GM21723 (cell line): ENCODE measurements at regions not wholly inside any gene's neighbourhood (a gene's known extent, or its start where the extent isn't known, plus 50 kb on each side); places are given as distances from the start of the nearest gene placed in this dataset.

ENCODE experiments used
- ATAC-seq: cut with Tn5 transposase; IDR thresholded peaks from one replicate; pipeline ENCODE4 v1.9.1; 2021; ENCODE audit warnings: mild to moderate bottlenecking, moderate library complexity; ENCODE audit not compliant: unreplicated experiment

- ATAC-seq, result no peak
These were observed 312.1 kb downstream of the SKIDA1 start for GRCh38 chr10:21213381-21213780.

DNA sequence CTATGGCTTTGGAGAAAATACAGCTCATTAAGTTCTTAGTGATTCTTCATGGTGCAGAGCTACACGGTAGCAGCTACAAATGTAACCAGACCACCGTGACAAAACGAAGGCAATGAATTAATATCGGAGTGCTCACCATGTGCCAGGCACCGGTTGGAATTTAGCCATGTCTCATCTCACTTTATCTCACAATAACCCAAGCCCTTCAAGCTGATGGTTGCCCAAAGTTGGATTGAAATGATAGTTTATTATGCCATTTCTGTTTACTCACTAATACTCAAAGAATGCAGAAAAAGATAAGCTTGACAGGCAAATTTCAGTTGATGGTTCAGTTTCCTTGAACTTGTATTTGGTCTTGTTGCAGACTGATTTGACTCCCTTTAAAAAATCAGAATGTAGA, 312.6 kb downstream of the SKIDA1 start:
- ATAC-seq, result no peak

DNA sequence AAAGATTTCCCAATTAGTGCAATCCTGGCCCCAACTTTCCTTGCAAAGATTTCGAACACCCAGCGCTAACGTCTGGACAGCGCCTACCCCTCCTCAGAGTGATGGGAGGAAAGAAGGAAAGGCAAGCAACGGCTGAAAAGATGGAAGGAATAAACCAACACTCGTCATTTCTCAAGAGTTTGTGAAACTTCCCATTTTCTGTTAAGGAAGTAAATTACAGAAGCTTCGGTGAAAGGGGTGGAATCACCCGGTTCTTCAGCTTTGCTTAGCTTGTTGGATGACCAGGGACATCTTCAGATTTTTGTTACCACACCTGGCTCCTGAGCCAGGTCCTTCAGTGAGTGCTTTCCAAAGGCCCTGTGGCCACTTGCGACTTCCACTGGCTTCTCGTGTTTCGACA, 313.1 kb downstream of the SKIDA1 start:
- no peak for ATAC-seq

- no peak for ATAC-seq
These were observed 312.4 kb upstream of the NEBL start for GRCh38 chr10:21209495-21209894.

- no peak for ATAC-seq
These were observed 311.7 kb upstream of the NEBL start for GRCh38 chr10:21208666-21209316.

GRCh38 chr10:21207852-21208646, 310.9 kb upstream of the NEBL start:
- ATAC-seq, result no peak

DNA sequence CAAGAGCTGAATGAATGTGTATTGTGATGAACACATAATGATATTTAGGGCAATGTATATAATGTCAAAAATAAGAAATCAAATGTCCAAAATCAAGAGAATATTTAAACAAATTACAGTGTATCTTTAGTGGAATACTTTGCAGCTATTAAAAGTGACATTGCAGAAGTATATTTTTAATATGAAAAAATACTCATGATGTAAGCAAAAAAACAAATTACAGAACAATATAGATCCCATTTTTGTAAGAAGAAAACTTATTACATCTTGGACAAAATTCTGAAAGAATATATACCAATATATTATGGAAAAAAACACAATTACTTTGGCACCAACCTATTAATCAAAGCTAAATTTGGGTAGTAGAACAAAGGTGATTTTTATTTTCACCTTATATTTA, 308.2 kb upstream of the NEBL start:
- no peak for ATAC-seq

GRCh38 chr10:21203473-21204107, 306.5 kb upstream of the NEBL start:
- no peak for ATAC-seq

GRCh38 chr10:21202776-21203462, 305.8 kb upstream of the NEBL start:
- no peak for ATAC-seq

- ATAC-seq, result no peak
These were observed 302.4 kb upstream of the NEBL start for GRCh38 chr10:21199501-21199900.

DNA sequence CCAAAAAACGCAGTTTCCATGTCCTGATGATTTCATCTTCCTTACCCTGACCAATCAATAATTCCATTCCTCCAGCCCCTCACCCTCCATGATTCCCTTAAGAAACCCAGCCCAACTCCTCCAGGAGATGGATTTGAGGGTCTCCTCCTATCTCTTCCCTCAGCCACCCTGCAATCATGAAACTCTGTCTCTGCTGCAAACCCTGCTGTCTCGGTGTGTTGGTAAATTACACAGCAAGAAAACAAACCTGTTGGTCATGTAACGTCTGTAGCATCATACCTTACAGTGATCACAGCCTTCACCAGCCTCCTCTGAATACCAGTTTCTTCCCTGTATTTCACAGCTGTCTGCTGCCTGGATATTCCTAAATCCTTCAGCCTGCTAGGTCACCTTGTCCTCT, 300.7 kb upstream of the NEBL start:
- ATAC-seq, result no peak

DNA sequence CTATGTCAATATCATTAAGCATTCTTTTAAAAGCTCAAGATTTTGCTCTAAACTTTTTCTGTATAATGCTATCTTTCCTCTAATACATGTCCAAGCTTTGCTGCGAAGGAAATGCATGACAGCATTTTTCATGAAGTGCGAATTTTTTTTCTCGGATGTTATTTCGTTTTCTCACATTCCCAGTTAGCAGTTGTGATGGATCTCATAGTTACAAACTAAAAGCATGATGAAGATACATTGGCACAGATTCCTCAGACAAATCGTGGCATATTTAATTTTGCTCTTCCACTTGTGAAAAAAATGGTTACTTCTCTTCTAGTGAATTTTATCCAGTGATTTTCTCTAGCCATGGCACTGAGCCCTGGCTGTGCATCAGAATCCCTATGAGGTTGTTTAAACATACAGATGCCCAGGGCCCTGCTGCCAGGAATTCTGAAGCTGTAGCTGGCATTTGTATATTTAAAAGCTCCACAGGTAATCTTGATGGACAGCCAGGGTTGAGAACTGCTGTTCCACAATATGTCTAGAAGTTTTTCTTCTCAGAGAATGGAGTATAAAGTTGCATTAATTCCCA, 299.8 kb upstream of the NEBL start:
- ATAC-seq, result no peak

- no peak for ATAC-seq
These were observed 298.1 kb upstream of the NEBL start for GRCh38 chr10:21195252-21195651.

GRCh38 chr10:21194510-21194993, 297.4 kb upstream of the NEBL start:
- no peak for ATAC-seq

DNA sequence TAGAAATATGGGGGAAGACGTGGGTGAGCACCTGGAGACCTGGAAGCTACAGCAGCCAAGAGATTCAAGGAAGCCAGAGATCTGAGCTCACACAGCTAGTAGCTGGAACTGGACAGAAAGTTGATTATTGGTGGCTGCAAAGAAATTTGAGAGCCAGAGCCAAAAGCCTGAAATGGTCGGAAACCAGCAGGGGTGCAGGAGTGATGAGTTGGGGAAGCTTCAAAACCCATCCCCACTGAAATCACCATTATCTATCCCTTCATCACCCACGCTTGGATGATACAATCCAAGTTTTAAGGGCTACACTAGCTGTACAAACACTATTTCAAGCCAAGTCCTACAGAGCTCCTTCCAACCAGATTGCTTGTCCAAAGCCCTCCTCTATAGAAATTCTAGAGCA, 296.1 kb upstream of the NEBL start:
- no peak for ATAC-seq

GRCh38 chr10:21191512-21191911, 294.4 kb upstream of the NEBL start:
- ATAC-seq, result no peak

GRCh38 chr10:21184984-21185383, 287.9 kb upstream of the NEBL start:
- no peak for ATAC-seq

DNA sequence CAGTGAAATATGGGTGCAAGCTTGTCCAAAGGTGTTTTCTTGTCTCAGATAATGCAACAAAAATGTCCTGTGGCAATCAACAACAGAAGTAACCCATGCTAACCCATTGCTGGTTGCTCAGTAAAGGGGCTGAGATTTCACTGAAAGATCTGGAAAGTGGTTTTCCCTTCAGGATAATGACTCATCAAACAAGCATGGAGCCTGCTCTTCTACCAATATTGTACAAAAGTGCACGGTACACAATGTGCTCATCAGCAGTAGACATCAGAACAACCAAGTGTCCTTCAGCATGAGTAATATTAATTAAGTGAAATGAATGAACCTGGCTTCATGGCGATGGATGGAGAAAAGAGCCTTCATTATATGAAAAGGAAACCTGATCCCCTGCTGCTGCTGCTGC, 287.1 kb upstream of the NEBL start:
- no peak for ATAC-seq

DNA sequence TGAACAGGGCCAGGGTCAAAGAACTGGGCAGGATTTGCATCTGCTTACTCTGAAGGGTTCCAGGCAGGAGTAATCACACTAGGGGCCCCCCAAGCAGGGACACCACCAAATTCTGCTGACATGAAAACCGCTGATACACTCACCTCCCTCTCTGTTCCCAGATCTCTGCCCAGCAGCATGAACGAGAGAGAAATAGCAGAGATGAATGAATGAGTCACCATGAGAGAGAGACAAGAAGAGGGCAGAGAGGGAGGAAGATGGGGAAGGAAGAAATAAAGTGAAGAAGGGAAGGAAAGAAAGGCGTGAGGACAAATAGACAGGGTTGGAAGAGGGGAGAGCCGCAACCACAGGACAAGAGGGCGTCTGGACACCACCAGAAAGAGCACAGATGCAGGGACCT, 285.9 kb upstream of the NEBL start:
- ATAC-seq, result no peak

DNA sequence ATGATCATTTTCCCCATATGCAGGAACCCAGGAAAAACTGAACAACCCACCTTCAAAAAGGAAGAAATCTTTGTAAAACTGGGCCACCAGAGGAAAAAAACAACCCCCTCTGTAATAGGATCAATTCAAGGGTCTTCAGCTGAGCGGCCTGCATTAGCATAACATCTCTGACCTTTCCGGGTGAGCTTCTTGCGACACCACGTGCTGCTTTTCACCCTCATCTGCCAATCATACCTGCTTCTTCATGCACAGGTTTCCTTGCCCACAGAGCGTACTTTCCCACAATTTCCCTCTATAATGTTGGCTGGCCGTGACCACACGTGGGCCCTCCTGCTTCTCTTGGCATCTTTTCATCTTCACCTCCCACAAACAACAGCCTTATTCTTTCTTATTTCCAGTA, 284.3 kb upstream of the NEBL start:
- ATAC-seq, result no peak

GRCh38 chr10:21180604-21181003, 283.5 kb upstream of the NEBL start:
- ATAC-seq, result no peak
